ENCODE measurements at regions not wholly inside any gene's neighbourhood (a gene's known extent, or its start where the extent isn't known, plus 50 kb on each side); places are given as distances from the start of the nearest gene placed in this dataset.

GRCh38 chr5:61949054-61949678 lies 356.8 kb upstream of the KIF2A start:
- no peak for TF ChIP-seq ZBTB33 (IDR thresholded peaks at IDR 0.05)
- TF ChIP-seq CTCF (IDR thresholded peaks at IDR 0.05; ENCODE audit: low read depth, low read length, missing input control) = no peak
- TF ChIP-seq HNF4G (IDR thresholded peaks at IDR 0.05) = no peak
- TF ChIP-seq RAD21 (IDR thresholded peaks at IDR 0.05) = no peak
- TF ChIP-seq REST (IDR thresholded peaks at IDR 0.05) = no peak
- TF ChIP-seq YY1 (IDR thresholded peaks at IDR 0.05) = no peak
- TF ChIP-seq JUND (IDR thresholded peaks at IDR 0.05) = no peak
- TF ChIP-seq MAX (IDR thresholded peaks at IDR 0.05) = no peak
- TF ChIP-seq ATF3 (IDR thresholded peaks at IDR 0.05) = no peak
- TF ChIP-seq FOXA2 (IDR thresholded peaks at IDR 0.05) = no peak
- no peak for TF ChIP-seq TAF1 (conservative IDR thresholded peaks at IDR 0.05)
- TF ChIP-seq SP1 (IDR thresholded peaks at IDR 0.05) = no peak
